Adrenal gland (tissue), 5 donors: ENCODE measurements at regions not wholly inside any gene's neighbourhood (a gene's known extent, or its start where the extent isn't known, plus 50 kb on each side); places are given as distances from the start of the nearest gene placed in this dataset.

Source experiments
- POLR2A ChIP-seq, 2 donors: fragments of 450-650 bp; IDR thresholded peaks; one replicate each; pipeline ENCODE4 v1.6.1; 2017; ENCODE audit warnings: antibody characterized with exemption in 2 of 2, mild to moderate bottlenecking in 2 of 2, moderate library complexity in 1 of 2
- TF ChIP-seq, protein P1 (sequence below), 6 experiments: fragments of 450-650 bp in 4 of 6; fragments of 200-600 bp in 2 of 6; sonication (generic) in 1 of 6; IDR thresholded peaks; 1 replicate in 5 of 6; 2 replicates in 1 of 6; pipeline versions ENCODE4 v1.5.1 to v1.8.0; 2016 to 2021; ENCODE audit warnings: antibody characterized with exemption in 6 of 6, mild to moderate bottlenecking in 2 of 6, moderate library complexity in 1 of 6
- donor health status: DM: no; HTN: no; CAD: no.

DNA sequence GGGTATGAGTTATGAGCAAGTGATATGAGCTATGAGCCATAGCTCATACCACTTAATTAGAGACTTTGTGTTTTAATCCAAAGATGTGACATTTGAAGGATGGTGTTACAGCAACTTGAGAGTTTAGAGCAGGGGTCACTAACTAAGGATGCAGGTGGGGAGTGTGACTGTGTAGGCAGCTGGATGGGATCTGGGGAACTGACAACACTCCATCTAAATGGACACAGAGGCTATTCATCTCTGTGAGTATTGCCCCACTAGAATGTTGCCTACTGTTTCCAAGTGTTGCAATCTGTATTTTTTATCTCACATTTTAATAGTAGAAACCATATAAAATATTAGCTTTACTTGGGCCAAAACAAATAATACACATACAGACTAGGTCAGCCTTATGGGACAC, 488.1 kb upstream of the DAB2 start:
- TF ChIP-seq POLR2A (IDR thresholded peaks at IDR 0.05), result no peak
- TF ChIP-seq, protein P1, sequence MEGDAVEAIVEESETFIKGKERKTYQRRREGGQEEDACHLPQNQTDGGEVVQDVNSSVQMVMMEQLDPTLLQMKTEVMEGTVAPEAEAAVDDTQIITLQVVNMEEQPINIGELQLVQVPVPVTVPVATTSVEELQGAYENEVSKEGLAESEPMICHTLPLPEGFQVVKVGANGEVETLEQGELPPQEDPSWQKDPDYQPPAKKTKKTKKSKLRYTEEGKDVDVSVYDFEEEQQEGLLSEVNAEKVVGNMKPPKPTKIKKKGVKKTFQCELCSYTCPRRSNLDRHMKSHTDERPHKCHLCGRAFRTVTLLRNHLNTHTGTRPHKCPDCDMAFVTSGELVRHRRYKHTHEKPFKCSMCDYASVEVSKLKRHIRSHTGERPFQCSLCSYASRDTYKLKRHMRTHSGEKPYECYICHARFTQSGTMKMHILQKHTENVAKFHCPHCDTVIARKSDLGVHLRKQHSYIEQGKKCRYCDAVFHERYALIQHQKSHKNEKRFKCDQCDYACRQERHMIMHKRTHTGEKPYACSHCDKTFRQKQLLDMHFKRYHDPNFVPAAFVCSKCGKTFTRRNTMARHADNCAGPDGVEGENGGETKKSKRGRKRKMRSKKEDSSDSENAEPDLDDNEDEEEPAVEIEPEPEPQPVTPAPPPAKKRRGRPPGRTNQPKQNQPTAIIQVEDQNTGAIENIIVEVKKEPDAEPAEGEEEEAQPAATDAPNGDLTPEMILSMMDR (IDR thresholded peaks at IDR 0.05), result no peak
